ENCODE measurements at regions not wholly inside any gene's neighbourhood (a gene's known extent, or its start where the extent isn't known, plus 50 kb on each side); places are given as distances from the start of the nearest gene placed in this dataset.

DNA sequence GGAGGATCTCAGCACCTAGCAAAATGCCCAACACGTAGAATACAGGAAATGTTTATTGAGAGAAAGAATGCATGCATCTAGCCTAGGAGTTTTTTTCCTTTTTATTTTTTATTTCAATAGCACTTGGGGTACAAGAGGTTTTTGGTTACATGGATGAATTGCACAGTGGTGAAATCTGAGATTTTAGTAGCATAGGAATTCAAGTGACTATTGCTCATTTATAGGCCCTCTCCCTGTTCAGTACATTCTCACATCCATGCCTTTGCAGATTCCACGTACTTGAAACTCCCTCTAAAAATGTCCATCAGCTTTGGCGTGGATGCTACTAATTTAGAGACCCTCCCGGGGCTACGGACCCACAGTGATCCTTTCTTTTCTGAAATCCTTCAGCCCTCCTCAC is 61.7 kb upstream of the PIAS1 start:
- DNase-seq, result no peak

- no peak for DNase-seq
These were observed 61.3 kb upstream of the PIAS1 start for GRCh38 chr15:67992834-67993233.

GRCh38 chr15:67997996-67998395 is 56.1 kb upstream of the PIAS1 start:
- DNase-seq, result no peak

DNA sequence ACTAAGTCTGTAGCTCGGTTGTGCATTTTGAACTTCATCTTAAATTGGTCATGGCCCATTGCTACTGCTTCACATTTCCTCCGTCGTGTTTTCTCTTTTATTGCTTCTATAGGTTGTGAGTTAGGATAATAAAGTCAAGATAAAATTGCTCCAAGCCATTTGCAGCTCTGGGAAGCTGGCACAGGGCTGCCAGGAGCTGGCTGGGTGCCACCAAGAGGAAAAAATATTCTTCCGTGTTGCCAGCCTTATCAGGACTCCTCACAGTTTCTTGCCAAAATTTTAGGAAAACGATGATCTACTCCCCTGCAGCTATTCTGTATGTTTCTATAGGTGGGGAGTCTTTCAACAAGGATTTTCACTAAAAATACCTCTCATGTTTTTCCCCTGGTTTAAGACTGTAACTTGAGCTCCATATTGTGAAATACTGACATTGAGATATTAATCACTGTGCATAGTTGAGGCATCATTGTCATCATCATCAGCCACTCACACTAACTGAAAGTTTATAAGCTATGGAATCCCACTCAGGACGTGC is 55.4 kb upstream of the PIAS1 start:
- no peak for DNase-seq

DNA sequence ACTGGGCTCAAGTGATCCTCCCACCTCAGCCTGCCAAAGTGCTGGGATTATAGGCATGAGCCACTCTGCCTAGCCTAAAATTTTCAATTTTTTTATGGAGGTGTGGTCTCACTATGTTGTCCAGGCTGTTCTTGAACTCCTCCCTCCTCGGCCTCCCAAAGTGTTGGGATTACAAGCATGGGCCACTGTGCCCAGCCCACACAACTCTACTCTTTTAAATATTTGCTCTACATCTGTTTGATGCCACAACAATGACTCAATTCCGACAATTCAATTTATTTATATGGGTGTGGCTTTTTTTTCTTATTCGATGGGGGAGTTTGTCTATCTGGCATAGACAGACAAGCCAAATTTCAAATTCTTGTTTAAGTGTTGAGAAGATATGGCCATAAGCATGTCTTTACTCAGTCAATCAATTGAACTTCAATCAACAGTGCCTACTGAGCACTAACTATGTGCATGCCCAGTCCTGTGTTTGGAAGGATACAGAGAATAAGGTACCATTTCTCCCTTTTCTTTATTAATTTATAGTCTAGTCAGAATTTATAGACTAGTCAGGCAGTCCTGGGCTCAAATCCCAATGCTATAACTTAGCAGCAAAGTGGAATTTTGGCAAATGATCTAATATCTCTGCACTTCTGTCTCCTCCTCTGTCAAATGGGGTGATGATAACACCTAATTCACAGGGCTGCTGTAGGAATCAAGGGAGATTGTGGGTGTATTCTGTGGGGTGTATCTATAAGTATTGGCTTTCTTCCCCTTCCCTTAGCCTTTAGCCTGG is 54.6 kb upstream of the PIAS1 start:
- DNase-seq, result no peak

GRCh38 chr15:68000754-68001153 is 53.4 kb upstream of the PIAS1 start:
- no peak for DNase-seq

DNA sequence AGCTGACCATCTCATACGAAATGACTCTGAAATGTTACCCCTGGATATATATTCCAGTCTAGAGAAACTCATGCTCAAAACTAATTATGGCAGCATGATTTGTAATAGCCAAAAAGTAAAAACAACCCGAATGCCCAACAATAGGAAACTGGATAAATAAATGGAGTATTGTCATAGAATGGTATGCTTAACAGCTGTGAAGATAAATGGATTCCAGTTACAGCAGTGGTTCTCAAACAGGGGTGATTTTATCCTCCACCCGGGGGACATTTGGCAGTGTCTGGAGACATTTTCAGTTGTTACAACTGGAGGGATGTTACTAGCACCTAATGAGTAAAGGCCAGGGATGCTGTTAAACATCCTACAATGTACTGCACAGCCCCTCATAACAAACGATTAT is 52.3 kb upstream of the PIAS1 start:
- no peak for DNase-seq

DNA sequence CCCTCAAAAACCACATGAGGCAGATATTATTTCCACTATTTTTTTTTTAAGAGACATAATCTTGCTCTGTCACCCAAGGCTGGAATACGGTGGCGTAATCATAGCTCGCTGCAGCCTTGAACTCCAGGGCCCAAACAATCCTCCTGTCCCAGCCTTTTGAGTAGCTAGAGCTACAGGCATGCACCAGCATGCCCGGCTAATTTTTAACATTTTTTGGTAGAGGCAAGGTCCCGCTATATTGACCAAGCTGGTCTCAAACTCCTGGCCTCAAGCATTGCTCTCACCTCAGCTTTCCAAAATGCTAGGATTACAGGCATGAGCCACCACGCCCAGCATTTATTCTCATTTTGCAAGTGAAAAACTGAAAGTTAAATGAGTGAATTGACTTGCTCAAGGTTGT is 50.8 kb upstream of the PIAS1 start:
- DNase-seq, result no peak

Data from activated CD4-positive, alpha-beta T cell treated with anti-CD3 and anti-CD28 coated beads, Interleukin-2, amount 50 U/mL, for 48 hours (primary cell).